Activated naive CD4-positive, alpha-beta T cell (primary cell): ENCODE measurements at regions not wholly inside any gene's neighbourhood (a gene's known extent, or its start where the extent isn't known, plus 50 kb on each side); places are given as distances from the start of the nearest gene placed in this dataset.
A peak's percentile ranks its signal among the peaks of the same experiment; 100 is the strongest.
"Not testable (repeated sequence)": the region's sequence is repeated elsewhere in the genome, so short reads cannot be mapped to it uniquely, and the experiment has no call there.

Source experiments
- DNase-seq, 4 experiments: peaks; one replicate each; lab custom pipeline; 2025; lab: John Stamatoyannopoulos, UW

- DNase-seq: no peak
Measured at GRCh38 chr4:184949020-184949419, 69.3 kb upstream of the HELT start.

GRCh38 chr4:184950117-184950830, 68.0 kb upstream of the HELT start:
- no peak for DNase-seq

- DNase-seq: no peak
Measured at GRCh38 chr4:184950926-184951325, 67.4 kb upstream of the HELT start.

- no peak for DNase-seq
Measured at GRCh38 chr4:184951668-184952160, 66.6 kb upstream of the HELT start.

GRCh38 chr4:184952522-184952921, 65.8 kb upstream of the HELT start:
- DNase-seq: no peak

- no peak for DNase-seq
Measured at GRCh38 chr4:184953421-184953945, 64.8 kb upstream of the HELT start.

GRCh38 chr4:184953971-184954370, 64.3 kb upstream of the HELT start:
- no peak for DNase-seq

GRCh38 chr4:184954482-184954881, 63.8 kb upstream of the HELT start:
- DNase-seq: no peak

GRCh38 chr4:184955116-184955515, 63.2 kb upstream of the HELT start:
- DNase-seq: no peak

- DNase-seq: no peak
Measured at GRCh38 chr4:184955636-184956035, 62.7 kb upstream of the HELT start.

- no peak for DNase-seq
Measured at GRCh38 chr4:184957446-184958115, 60.7 kb upstream of the HELT start.

GRCh38 chr4:184958127-184958922, 60.0 kb upstream of the HELT start:
- no peak for DNase-seq

GRCh38 chr4:184958923-184959210, 59.4 kb upstream of the HELT start:
- DNase-seq: no peak

- no peak for DNase-seq
Measured at GRCh38 chr4:184959309-184959708, 59.0 kb upstream of the HELT start.

GRCh38 chr4:184959786-184960185, 58.5 kb upstream of the HELT start:
- no peak for DNase-seq

GRCh38 chr4:184960505-184960971, 57.8 kb upstream of the HELT start:
- DNase-seq: no peak

- no peak for DNase-seq
Measured at GRCh38 chr4:184961660-184962059, 56.6 kb upstream of the HELT start.

- DNase-seq: no peak
Measured at GRCh38 chr4:184962125-184962638, 56.1 kb upstream of the HELT start.

GRCh38 chr4:184965230-184966050, 52.9 kb upstream of the HELT start:
- DNase-seq: peak in 1 of 4 experiments; percentile 34

- DNase-seq: peak in 1 of 4 experiments; percentile 13
Measured at GRCh38 chr4:184966051-184966691, 52.1 kb upstream of the HELT start.

GRCh38 chr4:184967699-184968098, 50.6 kb upstream of the HELT start:
- not testable (repeated sequence) for DNase-seq
